AG04450 (cell line): ENCODE measurements at regions not wholly inside any gene's neighbourhood (a gene's known extent, or its start where the extent isn't known, plus 50 kb on each side); places are given as distances from the start of the nearest gene placed in this dataset.

Source experiments
- CTCF ChIA-PET: fragments of 300-600, 350-600 bp; formaldehyde crosslinking; extraction: SDS; loops from one replicate; lab custom pipeline; 2022; ENCODE audit warnings: antibody characterized with exemption, inconsistent platforms; lab: Charles Lee
- POLR2A ChIA-PET: fragments of 350-600 bp; formaldehyde crosslinking; extraction: SDS; loops from one replicate; lab custom pipeline; 2021; ENCODE audit warnings: antibody characterized with exemption, inconsistent platforms; lab: Yijun Ruan, JAX
- DNase-seq: peaks from one replicate; pipeline ENCODE4 v3.0.0-alpha.2; 2011; ENCODE audit warnings: low read depth, low spot score
- H3K27ac ChIP-seq: one replicate; pipeline ENCODE4 v1.5.1; 2012; ENCODE audit warnings: low read depth, low read length, control low read depth
- H3K27me3 ChIP-seq: one replicate; pipeline ENCODE4 v1.6.0; 2012; ENCODE audit warnings: low read length; ENCODE audit not compliant: control insufficient read depth, insufficient read depth
- H3K4me3 ChIP-seq: 2 replicates; pipeline ENCODE4 v1.5.1; 2011; ENCODE audit warnings: mild to moderate bottlenecking, low read depth, low read length, control low read depth
- H3K9me3 ChIP-seq: 2 replicates; pipeline ENCODE4 v1.5.1; 2012; ENCODE audit warnings: low read length; ENCODE audit not compliant: control insufficient read depth, insufficient read depth
- TF ChIP-seq, protein P1 (sequence below): IDR thresholded peaks from 2 replicates; pipeline ENCODE4 v1.5.1; 2011; ENCODE audit warnings: low read depth, low read length, control low read depth, inconsistent platforms

DNA sequence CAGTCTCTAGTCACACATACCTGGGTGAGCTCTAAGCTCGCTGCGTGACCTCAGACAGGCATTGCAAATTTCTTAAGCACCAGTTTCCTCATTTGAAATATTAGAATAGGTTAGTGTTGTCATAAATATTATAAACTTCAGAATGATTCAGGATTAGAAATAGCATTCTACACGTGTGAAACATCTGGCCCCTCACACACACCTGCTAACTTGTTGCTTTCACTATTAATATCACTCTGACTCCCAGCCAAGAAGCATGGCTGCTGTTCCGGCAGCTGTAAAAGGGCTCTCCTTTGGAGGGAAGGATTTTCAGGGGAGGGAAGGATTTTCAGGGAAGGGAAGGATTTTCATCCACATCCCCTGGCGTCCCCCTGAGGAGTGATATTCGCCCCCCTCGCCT lies 161.3 kb upstream of the GPR12 start:
- CTCF ChIA-PET = interaction anchor here (4.5 kb wide), 1 partner anchor 8 kb away, joined by 30 read pairs; no protein-coding TSS in a partner anchor
- Histone ChIP-seq H3K27me3 (peaks cover 21% of the 10 kb centered on the region), H3K27ac (no peak overlapping the region), H3K9me3 (no peaks in the 10 kb centered on the region), H3K4me3 (no peak overlapping the region)
- TF ChIP-seq, protein P1, sequence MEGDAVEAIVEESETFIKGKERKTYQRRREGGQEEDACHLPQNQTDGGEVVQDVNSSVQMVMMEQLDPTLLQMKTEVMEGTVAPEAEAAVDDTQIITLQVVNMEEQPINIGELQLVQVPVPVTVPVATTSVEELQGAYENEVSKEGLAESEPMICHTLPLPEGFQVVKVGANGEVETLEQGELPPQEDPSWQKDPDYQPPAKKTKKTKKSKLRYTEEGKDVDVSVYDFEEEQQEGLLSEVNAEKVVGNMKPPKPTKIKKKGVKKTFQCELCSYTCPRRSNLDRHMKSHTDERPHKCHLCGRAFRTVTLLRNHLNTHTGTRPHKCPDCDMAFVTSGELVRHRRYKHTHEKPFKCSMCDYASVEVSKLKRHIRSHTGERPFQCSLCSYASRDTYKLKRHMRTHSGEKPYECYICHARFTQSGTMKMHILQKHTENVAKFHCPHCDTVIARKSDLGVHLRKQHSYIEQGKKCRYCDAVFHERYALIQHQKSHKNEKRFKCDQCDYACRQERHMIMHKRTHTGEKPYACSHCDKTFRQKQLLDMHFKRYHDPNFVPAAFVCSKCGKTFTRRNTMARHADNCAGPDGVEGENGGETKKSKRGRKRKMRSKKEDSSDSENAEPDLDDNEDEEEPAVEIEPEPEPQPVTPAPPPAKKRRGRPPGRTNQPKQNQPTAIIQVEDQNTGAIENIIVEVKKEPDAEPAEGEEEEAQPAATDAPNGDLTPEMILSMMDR = no peak
- POLR2A ChIA-PET = interaction anchor here (0.6 kb wide), 1 partner anchor 1078 kb away, joined by 5 read pairs; no protein-coding TSS in a partner anchor
- no peak for DNase-seq

DNA sequence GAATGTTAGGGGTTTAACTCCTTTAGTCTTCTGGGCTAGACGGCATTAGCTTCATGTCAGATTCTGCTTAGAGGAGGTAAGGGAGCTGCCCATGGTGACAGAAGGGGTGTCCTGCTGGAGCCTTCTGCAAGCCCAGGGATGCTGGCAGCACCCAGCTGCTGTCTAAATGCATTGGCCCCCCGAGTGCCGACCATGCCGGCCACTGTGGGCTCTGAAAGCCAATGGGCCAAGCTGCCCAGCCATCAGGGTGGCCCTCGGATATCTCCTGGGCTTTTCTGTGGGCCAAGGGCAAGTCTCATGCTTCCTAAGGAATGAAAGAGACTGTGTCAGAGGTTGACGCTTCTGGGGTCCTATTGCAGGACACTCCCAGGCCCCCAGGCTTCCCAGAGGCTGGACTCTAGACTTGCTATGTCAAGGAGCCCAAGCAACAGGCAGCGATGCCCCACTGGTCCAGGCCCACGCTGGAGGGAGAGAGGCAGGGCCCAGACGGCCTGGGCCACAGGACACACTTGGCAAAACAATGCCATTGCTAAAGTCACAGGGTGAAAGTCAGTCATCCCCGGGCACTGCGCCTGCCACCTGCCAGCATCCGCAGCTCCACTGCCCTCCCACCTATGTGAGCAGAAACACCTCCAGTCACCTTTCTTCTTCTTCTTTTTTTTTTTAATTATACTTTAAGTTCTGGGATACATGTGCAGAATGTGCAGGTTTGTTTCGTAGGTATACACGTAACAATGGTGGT lies 160.2 kb upstream of the GPR12 start:
- H3K27me3 ChIP-seq = peaks cover 17% of the 10 kb centered on the region
- POLR2A ChIA-PET = no interaction called here

DNA sequence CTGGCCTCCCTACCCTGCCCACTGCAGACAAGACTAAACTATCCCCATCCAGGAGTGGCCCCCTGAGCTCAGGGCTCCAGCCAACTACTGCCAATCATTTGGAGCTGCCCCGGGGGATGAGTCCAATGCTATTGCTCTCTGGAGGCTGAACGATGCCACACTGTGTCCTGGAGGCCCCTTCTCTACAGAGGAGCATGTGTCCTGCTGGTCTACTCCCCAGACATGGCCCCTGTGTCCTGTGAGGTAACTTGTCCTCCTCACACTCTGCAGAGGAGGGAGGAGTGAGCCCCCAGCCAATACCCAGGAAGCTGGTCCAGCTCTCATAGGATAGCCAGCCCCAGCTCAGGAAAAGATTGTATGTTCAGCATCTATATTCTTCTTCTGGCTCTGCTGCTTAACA lies 159.1 kb upstream of the GPR12 start:
- H3K27ac ChIP-seq = no peak overlapping the region
- DNase-seq = no peak
- no peak overlapping the region for H3K4me3 ChIP-seq
- H3K27me3 ChIP-seq = peaks cover 17% of the 10 kb centered on the region
- CTCF ChIA-PET = interaction anchor here (0.8 to 4.5 kb wide), 2 partner anchors 10 to 27 kb away, joined by 4 to 30 read pairs; no protein-coding TSS in a partner anchor
- H3K9me3 ChIP-seq = no peaks in the 10 kb centered on the region
- TF ChIP-seq, protein P1 = no peak
- POLR2A ChIA-PET = no interaction called here

More for the DNA sequence above, 160.2 kb upstream of the GPR12 start:
- TF ChIP-seq, protein P1 = no peak
- no peak overlapping the region for H3K4me3 ChIP-seq
- no peak overlapping the region for H3K27ac ChIP-seq
- no peak for DNase-seq
- no peaks in the 10 kb centered on the region for H3K9me3 ChIP-seq
- CTCF ChIA-PET = interaction anchor here (4.5 kb wide), 1 partner anchor 9 kb away, joined by 30 read pairs; no protein-coding TSS in a partner anchor

DNA sequence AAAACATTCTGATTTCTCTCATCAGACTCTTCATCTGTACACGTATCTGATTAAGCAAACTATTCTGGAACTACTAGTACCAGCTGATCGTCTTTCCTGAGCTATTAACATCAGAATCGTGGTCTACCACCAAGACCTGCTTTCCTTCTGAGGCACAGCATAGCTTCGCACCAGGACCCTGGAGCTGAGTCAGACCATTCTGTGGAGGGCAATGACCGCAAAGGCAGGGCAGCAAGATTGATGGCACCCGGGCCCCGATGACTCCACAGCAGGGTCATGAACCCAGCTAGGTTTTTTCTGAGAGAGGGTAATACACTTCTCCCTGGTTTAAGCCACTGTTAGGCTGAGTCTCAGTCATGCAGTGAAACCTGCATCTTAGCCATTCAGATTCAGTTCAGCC lies 158.7 kb upstream of the GPR12 start:
- H3K9me3 ChIP-seq = no peaks in the 10 kb centered on the region
- H3K27ac ChIP-seq = no peak overlapping the region
- CTCF ChIA-PET = interaction anchor here (0.8 to 4.5 kb wide), 2 partner anchors 11 to 27 kb away, joined by 4 to 30 read pairs; no protein-coding TSS in a partner anchor
- peaks cover 17% of the 10 kb centered on the region for H3K27me3 ChIP-seq
- no peak for DNase-seq
- POLR2A ChIA-PET = no interaction called here
- TF ChIP-seq, protein P1 = no peak
- no peak overlapping the region for H3K4me3 ChIP-seq

DNA sequence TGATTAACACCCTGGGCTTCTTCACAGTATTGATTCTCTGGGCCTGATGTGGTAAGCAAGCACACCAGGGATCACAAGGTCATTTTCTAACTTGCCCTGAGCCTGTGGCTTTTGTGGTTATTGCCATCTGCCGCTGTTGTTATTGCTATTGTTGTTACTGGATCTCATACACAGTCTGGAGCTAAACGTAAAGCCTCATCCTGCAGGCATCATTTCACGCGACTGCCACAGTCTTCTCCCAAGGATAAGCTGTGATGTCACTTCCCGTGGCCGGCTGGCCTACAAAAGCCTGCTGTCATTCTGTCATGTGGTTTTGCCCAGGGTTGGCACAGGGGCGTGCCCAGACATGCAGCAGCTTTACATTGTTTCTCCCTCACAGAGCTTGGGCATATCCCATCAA lies 154.0 kb upstream of the GPR12 start:
- CTCF ChIA-PET = interaction anchor here (2.6 kb wide), 1 partner anchor 15 kb away, joined by 28 read pairs; no protein-coding TSS in a partner anchor
- Histone ChIP-seq H3K27ac (no peak overlapping the region), H3K27me3 (peaks cover 18% of the 10 kb centered on the region), H3K4me3 (no peak overlapping the region), H3K9me3 (no peaks in the 10 kb centered on the region)
- POLR2A ChIA-PET = no interaction called here
- DNase-seq = no peak
- TF ChIP-seq, protein P1 = no peak
